Epidermal melanocyte (primary cell): ENCODE measurements at regions not wholly inside any gene's neighbourhood (a gene's known extent, or its start where the extent isn't known, plus 50 kb on each side); places are given as distances from the start of the nearest gene placed in this dataset.
"Not testable (repeated sequence)": the region's sequence is repeated elsewhere in the genome, so short reads cannot be mapped to it uniquely, and the experiment has no call there.

Experiments used
- DNase-seq: peaks from one replicate; pipeline ENCODE4 v3.0.0; 2011; ENCODE audit warnings: low spot score; ENCODE audit not compliant: insufficient read length

- no peak for DNase-seq
Observed at GRCh38 chr2:209049608-209050007, 374.2 kb upstream of the MAP2 start.

- DNase-seq: no peak
Observed at GRCh38 chr2:209062210-209062609, 361.6 kb upstream of the MAP2 start.

GRCh38 chr2:209070262-209070661 lies 353.6 kb upstream of the MAP2 start:
- no peak for DNase-seq

- DNase-seq: no peak
Observed at GRCh38 chr2:209073151-209073550, 350.7 kb upstream of the MAP2 start.

GRCh38 chr2:209074711-209075110 lies 349.1 kb upstream of the MAP2 start:
- DNase-seq: no peak

GRCh38 chr2:209076151-209076550 lies 347.7 kb upstream of the MAP2 start:
- DNase-seq: no peak

GRCh38 chr2:209086761-209087160 lies 337.1 kb upstream of the MAP2 start:
- no peak for DNase-seq

GRCh38 chr2:209091056-209091455 lies 332.8 kb upstream of the MAP2 start:
- no peak for DNase-seq

GRCh38 chr2:209094221-209094620 lies 329.6 kb upstream of the MAP2 start:
- DNase-seq: no peak

- no peak for DNase-seq
Observed at GRCh38 chr2:209095432-209095831, 328.4 kb upstream of the MAP2 start.

GRCh38 chr2:209097168-209097567 lies 326.7 kb upstream of the MAP2 start:
- DNase-seq: no peak

GRCh38 chr2:209102319-209102718 lies 321.5 kb upstream of the MAP2 start:
- no peak for DNase-seq

- DNase-seq: no peak
Observed at GRCh38 chr2:209113026-209113425, 310.8 kb upstream of the MAP2 start.

- DNase-seq: no peak
Observed at GRCh38 chr2:209114588-209115240, 309.1 kb upstream of the MAP2 start.

- DNase-seq: no peak
Observed at GRCh38 chr2:209121691-209122090, 302.2 kb upstream of the MAP2 start.

- DNase-seq: no peak
Observed at GRCh38 chr2:209125291-209125690, 298.6 kb upstream of the MAP2 start.

GRCh38 chr2:209138079-209138478 lies 285.8 kb upstream of the MAP2 start:
- no peak for DNase-seq

- no peak for DNase-seq
Observed at GRCh38 chr2:209141142-209141541, 282.7 kb upstream of the MAP2 start.

GRCh38 chr2:209141818-209142217 lies 282.0 kb upstream of the MAP2 start:
- DNase-seq: no peak

GRCh38 chr2:209145220-209145691 lies 278.6 kb upstream of the MAP2 start:
- DNase-seq: not testable (repeated sequence)

GRCh38 chr2:209145941-209146681 lies 277.7 kb upstream of the MAP2 start:
- no peak for DNase-seq

- DNase-seq: no peak
Observed at GRCh38 chr2:209146682-209147320, 277.0 kb upstream of the MAP2 start.
